M059J (cell line): ENCODE measurements at regions not wholly inside any gene's neighbourhood (a gene's known extent, or its start where the extent isn't known, plus 50 kb on each side); places are given as distances from the start of the nearest gene placed in this dataset.

ENCODE experiments used
- DNase-seq: peaks from one replicate; pipeline ENCODE4 v3.0.0-alpha.2; 2012; ENCODE audit warnings: low read depth

DNA sequence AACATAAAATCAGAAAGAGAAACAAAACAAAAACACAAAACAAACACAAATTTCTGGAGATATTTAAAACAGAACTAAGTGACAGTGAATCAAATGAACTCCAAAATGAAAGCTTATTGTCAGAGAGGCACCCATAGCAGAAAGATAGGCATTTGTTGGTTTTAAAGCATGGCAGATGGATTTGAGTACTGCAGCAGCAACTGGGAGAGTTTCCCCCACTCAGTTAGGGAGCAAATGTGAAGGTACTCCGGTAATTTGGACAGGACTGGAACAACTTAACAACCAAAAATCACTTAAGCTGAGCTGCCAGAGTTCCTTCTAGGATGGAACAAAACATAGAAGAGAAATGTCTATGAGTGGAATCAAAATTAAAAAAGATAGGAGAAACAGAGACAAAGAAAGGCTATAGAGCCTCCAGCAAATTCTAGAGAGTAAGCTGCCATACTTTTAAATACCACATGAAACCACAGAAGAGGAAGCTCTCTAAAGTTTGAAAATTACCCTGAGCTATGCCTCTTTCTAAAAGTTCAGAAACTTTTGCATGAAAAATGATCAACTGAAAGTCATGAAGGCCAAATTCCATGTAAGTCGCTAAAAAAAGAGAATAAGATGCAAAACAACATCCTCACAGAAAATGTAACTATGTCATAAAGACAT lies 1248.3 kb upstream of the USP15 start:
- DNase-seq, result no peak

DNA sequence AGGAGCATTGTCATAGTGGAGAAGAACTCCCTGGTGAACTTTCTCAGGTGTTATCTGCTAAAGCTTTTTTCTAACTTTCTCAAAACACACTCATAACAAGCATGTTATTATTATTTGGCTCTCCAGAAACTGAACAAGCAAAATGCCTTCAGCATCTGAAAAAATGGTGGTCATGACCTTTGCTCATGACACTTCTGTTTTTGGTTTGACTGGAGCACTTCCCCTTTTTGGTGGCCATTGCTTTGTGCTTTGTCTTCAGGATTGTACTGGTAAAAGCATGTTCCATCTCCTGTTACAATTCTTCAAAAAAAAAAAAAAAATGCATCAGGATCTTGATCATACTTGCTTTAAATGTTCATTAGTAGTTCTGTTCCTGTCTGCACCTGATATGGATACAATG lies 1241.6 kb upstream of the USP15 start:
- no peak for DNase-seq

DNA sequence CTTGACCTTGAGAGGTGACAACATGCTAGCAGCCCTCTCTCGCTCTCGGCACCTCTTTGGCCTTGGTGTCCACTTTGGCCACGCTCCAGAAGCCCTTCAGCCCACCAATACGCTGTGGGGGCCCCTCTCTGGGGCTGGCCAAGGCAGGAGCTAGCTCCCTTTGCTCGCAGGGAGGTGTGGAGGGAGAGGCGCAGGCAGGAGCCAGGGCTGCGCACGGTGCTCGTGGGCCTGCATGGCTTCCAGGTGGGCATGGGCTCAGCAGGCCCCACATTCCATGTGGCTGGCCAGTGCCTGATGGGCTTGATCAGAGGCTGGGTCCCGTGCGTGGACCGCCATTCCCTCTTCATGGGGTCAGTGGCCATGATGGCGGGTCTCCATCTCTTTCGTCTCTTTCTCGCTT lies 1237.0 kb upstream of the USP15 start:
- DNase-seq, result no peak

DNA sequence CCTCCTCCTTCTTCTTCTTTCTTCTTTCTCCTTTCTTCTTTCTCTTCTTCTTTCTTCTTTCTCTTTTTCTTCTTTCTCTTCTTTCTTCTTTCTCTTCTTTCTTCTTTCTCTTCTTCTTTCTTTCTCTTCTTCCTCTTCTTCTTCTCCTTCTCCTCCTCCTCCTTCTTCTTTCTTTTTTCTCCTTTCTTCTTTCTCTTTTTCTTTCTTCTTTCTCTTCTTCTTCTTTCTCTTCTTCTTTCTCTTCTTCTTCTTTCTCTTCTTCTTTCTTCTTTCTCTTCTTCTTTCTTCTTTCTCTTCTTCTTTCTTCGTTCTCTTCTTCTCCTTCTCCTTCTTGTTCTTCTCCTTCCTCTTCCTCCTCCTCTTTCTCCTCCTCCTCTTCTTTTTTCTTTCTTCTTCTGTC lies 1230.7 kb upstream of the USP15 start:
- no peak for DNase-seq

DNA sequence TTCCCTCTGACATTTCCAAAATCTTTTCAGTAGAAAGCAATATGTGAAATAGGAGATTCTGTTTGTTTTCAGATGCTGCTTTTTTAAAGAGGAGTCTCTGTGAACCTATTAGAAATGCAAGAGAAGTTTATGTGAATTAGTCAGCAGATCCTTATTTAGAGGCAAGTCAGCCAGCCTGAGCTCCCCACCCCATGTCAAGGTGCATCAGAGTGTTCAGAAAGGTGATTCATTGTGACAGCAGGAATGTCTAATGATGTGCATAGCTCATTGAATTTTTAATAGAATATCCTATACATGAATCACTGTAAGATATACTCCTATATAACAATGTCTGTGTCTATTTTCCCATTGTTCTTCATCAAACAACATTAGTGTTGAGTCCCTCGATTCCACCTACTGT lies 1222.4 kb upstream of the USP15 start:
- no peak for DNase-seq

DNA sequence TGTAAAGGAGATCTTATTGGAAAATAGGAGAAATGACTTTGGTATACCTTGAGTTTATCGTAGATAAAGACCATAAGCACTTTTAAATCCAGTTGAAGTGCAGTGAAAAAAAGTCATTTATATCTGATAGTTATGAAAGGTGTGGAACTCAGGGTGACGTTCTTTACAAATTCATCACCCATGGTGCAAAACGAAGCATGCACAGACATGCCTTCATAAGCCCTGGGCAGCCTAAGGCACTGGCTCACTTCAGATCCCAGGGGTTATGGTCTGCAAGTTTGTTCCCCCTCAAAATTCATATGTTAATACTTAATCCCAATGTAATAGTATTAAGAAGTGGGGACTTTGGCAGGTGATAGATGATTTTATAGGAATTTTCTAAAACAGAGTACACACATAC lies 1216.4 kb upstream of the USP15 start:
- DNase-seq, result no peak

DNA sequence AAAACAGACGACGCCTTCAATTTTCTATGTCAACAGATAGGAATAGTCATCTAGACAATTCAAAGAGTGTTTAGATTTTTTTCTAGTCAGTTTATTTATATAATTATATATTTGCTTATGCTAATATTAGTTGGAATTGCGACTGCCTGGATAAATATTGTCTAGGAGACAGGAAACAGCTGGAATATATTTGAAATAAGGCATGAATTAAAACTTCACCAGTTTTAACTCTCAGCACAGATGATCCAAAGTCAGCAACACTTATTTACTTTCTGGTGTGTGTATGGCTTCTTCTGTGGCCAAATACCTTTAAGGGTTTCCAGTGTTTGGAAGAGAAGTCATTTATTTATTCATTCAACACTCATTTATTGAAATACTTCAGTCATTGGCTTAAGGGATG lies 1215.4 kb upstream of the USP15 start:
- no peak for DNase-seq

DNA sequence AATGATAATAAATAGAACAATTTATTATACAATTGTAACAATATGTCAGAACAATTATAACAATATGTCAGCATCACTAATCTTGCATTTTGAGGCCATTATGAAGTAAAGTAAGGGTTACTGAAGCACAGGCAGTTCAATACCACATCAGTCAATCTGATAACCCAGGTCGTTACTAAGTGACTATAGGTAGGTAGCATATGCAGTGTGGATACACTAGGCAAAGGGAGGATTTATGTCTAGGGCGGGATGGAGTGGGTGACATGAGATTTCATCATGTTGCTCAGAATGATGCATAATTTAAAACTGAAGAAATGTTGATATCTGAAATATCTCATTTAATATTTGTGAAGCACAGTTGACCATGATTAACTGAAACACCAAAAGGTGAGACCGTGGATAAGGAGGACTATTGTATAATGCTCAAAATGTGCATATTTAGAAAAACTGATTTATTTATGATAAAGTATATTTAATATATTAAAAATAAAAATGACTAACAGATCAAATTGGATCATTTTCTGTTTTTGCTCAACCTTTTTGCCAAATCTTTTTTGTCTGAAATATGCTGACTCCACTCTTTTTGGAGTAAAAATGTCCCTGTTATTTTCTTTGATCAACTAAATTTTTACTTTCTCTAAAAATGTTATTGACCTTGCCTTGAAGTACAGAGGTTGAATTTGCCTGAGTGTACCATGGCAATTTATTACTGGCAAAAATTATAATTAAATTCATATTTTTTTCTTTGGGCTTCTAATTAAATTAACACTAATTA lies 1189.4 kb upstream of the USP15 start:
- DNase-seq, result no peak

DNA sequence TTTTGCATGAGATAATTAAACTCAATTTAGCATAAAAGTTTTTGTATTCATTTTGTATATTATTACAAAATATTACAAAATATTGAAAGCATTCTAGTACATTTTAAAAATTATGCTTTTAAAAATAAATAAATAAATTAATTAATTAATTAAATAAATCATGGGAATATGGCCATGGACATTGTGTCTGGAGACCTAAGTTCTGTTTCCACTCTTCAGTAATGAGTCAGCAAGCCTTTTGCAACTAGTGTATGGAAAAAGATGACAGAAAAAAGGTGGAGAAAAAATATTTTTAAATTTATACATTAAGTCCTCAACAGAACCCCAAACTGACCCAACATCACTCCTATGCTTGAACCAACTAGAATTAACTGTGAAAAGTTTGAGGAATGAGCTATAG lies 1187.5 kb upstream of the USP15 start:
- DNase-seq, result no peak

DNA sequence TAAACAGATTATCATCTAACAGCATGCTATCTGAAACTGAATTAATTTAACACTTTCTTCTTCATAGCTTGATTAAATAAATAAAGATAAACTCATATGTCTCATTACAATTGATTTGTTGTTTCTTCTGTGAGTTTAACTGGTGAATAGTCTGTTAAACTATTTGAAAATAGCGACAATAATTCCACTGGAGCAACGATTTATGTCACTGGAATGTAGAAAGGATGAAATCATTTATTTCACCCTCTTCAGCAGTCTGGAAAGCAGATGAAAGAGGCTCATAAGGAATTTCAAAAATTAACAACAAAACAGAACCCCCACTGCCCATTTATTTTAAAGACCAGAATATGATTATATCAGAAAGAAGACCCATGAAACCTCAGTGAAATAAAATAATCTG lies 1165.1 kb upstream of the USP15 start:
- DNase-seq, result no peak

DNA sequence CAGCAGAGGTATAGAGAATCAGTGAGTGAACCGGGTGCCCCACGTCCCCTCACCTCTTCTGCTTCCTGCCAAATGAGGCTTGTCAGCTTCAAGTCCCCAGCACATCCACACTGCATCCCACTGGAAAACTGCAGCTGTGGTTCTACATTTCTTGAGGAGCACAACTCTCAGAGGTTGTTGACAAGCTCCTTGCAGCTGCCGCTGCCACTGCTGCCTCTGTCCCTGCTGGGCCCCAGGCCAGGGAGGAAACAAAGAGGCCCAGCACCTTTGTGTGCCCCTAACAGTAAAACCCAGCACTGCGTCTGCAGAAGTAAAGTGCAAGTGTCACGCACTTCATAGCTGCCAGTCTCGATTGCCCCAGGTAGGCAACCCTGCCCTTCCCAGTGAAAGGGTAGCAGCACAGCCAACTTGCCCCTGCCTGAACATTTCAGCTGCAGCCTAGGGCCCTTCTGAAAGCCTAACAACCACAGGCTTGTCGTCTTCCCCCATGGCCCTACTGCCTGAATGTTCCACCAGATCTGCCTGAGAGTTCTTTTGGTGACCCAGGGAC lies 1162.1 kb upstream of the USP15 start:
- DNase-seq, result no peak

DNA sequence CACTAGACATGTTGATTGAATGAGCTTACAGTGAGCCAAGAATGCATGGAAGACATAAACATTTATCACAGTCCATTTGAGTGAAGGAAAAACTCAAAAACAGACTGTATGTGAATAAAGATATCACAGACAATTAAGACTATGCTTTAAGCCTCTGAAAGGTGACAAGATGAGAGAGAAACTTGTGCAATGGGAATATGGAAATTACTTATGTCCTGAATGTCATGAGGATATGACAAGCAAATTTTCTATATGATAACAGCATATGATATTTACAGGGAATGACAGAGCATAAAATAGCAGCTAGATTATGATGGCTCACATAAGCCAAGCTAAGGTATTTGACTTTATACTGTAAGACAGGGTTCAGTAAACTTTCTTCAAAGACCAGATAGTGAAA lies 1153.1 kb upstream of the USP15 start:
- no peak for DNase-seq

DNA sequence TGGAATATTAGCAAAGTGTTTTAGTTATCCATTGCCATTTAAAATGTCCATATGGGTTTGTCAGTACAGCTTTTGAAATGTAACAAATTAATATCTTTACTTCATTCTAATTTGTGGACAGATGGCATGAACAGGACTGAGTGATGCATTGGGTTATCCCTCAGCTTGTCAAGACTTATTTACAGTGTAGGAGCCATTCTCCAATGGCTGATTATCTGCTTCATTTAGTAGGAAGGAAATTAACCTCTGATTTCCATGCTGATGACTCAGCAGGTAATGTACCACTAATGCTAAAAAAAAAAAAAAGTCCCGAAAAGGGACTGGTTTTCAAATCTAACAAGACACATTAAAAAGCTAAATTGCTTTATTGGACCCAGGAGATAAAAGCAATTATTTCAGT lies 1149.0 kb upstream of the USP15 start:
- no peak for DNase-seq

DNA sequence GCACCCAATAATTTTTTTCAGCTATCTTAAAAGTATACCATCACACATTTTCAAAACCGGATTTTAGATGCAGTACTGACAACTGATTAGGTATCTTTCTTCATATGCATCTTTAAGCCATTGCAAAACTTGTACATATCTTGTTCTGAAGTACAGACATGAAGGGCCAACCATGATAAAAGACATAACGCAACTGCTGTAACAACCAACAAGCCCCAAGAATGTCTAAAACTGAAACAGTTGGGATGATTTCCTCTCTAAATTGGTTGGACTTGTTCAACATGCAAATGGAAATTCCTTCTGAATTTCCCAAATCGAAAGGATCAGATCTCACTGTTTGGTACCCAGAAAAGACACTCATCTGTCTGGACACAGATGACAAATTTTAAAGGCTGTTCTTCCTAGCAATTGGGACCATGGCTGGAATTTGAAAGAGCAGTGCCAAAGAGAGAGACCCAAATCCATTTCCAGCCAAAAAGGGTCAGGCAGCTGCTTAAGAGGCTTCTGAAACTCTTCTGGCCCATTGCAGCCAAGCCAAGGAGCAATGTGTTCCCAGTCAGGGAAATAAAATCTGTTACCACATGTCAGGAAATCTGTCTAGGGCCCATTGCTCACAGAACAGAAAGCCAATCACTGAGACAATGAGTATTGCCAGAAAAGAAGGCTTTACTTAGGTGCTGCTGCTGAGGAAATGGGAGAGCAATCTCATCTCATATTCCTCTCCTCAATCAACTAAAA lies 1122.4 kb upstream of the USP15 start:
- no peak for DNase-seq

DNA sequence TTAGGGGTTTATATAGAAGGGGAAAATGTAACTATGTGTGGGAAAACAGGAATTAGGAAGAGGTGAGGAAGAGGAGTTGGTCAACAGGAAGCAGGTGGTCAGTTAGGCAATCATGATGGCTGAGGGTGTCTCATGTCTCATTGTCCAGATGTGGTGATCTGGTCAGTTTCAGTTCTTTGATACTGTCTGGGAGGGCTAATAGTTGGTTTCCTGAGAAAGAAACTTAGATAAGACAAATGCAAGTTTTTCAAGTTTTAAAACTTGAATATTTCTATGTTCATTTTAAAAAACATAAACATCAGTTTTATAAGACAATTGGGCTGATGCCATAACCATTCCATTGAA lies 1121.8 kb upstream of the USP15 start:
- no peak for DNase-seq

DNA sequence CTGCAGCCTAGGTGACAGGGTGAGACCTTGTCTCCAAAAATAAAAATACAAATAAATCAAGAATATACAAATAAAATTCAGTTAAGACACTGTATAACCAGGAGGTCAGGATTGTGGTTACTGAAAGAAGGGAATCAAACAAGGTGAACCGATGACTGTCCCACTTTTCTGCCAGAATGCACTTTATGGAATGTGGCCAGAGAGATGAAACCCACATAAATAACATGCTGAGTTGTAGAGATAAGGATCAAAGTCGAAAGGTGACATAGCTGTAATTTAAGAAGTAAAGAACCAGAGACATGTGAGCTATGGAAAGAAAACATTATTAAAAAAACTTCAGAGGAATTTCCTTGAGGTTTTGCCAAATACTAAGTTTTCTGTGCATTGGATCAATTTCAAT lies 1098.2 kb upstream of the USP15 start:
- peak; percentile 17 for DNase-seq

DNA sequence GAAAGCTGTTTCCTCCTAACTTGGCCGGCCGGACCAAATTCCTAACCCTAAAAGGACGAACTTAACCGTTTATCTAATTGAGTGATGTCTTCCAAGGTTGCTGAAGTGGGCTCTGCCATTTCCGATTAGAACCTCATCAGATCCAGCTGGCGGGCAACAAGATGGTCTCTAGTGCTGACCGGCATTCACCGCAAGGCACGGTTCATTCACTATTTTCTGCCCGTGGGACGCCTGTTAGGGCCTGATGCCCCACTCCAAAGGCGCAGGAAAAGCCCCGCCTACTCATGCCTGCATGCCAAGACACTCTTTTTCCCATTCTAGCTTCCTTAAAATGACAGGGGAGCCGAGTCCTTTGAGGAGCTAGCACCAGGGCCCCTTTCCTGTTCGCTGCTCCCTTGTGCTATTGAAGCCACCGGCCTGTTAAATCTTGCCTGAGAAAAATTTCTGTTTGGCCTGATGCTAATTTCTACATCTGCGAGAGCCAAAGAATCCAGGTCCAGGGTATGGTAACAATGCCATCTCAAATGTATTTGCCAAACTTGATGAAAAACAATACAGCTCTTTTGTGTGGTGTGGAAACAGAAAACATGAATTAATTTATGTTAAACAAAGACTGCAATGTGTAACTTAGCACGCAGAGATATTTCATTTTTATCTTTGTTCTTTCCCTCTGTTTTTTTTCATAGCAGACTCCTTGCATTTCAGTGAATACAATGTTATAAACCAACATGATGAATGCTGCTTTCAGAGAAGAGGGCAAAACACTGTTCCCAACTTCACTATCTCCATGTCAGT lies 1071.2 kb upstream of the USP15 start:
- no peak for DNase-seq

DNA sequence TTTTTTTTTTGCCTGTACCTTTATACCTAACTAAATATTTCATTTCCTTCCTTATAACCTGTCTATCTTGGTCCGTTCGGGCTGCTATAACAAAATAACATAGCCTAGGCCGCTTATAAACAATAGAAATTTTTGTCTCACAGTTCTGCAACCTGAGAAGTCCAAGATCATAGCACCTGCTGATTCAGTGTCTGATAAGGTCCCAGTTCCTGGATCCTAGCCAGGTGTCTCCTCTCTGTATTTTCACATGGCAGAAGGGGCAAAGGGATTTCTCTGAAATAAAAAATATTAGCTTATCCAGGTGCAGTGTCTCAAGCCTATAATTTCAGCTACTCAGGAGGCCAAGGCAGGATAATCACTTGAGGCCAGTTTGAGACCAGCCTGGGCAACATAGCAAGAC lies 1046.6 kb upstream of the USP15 start:
- DNase-seq, result no peak

DNA sequence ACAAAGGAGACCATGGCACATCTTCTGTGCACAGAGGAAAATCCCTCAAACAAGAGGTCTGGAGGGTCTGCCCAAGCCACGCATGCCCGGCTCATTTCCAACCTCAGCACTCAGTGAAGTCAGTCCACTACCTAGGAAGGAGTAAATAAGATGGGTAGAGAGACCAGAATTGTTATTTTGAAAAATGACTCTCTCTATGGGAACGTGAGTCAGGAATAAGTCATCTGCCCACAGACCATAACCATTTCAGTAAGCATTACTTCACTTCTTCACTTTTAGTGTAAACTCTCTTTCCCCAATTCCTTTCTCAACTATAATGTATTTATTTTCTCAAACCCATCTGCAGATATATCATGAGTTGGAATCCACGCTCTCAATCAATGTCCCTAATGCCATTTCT lies 1039.9 kb upstream of the USP15 start:
- peak; percentile 0 for DNase-seq

DNA sequence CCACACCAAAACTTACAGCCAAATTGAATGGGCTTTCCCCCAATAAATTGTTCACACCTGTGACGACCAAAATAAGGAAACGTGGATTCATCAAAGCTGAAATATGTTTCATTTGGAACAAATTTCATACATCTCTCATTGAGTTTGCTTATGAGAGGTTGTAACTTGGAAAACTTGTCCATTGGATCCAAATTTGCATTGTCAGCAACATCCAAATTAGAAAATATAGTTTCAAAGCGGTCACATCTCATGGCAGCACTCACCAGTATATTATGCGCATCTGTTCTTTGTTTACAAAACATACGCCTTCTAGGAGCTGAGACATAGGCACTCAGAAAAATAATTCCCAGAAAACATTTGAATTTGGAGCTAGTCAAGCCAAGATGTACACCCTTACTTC lies 1028.2 kb upstream of the USP15 start:
- no peak for DNase-seq

DNA sequence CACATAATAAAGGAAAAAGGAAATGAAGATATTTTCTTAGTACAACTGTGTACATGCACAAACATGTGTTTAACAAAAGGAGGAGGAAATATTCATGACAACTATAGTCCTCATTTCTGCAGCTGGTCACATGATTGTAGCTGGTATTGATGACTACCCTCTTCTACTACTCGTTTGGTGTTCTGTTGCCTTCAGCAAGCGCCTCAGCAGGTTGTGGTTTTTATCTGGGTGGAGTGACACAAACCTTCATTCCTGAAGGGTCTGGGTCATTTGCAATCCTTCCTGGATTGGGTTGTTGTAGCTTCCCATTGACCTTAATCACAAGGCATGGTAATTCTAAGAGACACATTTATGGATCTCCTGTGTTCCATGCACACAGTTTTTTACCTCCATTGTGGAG lies 1009.9 kb upstream of the USP15 start:
- DNase-seq, result no peak

DNA sequence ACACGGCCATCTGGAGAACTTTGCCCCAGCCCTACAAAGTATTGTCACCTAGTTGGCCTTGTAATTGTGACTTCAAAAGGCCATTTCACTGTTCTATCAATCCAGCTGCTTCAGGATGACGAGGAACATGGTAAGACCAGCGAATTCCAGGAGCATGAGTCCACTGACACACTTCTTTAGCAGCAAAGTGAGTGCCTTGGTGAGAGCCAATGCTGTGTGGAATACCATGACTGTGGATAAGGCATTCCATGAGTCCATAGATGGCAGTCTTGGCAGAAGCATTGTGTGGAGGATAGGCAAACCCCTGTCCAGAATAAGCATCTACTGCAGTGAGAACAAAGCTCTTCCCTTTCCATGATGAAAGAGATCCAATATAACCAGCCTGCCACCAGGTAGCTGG lies 1009.1 kb upstream of the USP15 start:
- DNase-seq, result no peak
